SH-SY5Y (cell line): ENCODE measurements at regions not wholly inside any gene's neighbourhood (a gene's known extent, or its start where the extent isn't known, plus 50 kb on each side); places are given as distances from the start of the nearest gene placed in this dataset.

Source experiments
- GATA2 ChIP-seq: IDR thresholded peaks from 2 replicates; pipeline ENCODE4 v1.6.1; 2011; ENCODE audit warnings: mild to moderate bottlenecking, low read depth, low read length
- GATA3 ChIP-seq: IDR thresholded peaks from 2 replicates; pipeline ENCODE4 v1.6.1; 2011; ENCODE audit warnings: low read depth, mild to moderate bottlenecking, low read length, moderate library complexity

- no peak for TF ChIP-seq GATA3
- TF ChIP-seq GATA2, result no peak
Measured at GRCh38 chr10:55214608-55215007, 413.6 kb upstream of the PCDH15 start.

GRCh38 chr10:55212051-55212450 lies 411.0 kb upstream of the PCDH15 start:
- TF ChIP-seq GATA3 (no peak), GATA2 (no peak)

DNA sequence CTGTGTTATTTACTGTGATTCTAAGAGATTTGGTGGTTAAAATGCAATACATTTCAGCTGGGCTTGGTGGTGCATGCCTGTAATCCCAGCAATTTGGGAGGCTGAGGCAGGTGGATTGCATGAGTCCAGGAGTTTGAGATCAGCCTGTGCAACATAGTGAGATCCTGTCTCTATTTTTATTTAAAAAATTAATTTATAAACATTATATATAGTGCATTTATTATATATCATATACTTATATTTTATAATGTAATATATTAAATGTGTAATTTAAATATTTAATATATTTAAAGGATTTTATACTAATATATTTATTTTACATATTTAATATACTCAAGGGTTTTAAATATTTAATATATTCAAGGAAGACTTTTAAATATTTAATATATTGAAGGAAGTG lies 402.8 kb upstream of the PCDH15 start:
- no peak for TF ChIP-seq GATA2
- TF ChIP-seq GATA3, result no peak

GRCh38 chr10:55203319-55203718 lies 402.3 kb upstream of the PCDH15 start:
- TF ChIP-seq GATA2 (no peak), GATA3 (no peak)

DNA sequence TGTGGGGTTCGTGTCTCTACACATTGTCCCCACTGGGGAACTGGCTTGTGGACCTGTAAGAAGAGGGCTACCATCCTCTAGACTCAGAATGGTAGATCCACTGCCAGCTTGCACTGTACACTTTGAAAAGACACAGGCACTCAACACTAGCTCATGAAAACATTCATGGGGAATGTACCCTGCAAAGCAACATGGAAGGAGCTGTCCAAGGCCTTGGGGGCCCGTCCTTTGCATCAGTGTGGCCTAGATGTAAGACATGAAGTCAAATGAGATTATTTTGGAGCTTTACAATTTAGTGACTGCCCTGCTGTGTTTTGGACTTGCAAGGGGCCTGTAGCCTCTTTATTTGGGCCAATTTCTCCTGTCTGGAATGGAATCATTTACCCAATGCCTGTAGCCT lies 399.0 kb upstream of the PCDH15 start:
- TF ChIP-seq GATA2 (no peak), GATA3 (no peak)

DNA sequence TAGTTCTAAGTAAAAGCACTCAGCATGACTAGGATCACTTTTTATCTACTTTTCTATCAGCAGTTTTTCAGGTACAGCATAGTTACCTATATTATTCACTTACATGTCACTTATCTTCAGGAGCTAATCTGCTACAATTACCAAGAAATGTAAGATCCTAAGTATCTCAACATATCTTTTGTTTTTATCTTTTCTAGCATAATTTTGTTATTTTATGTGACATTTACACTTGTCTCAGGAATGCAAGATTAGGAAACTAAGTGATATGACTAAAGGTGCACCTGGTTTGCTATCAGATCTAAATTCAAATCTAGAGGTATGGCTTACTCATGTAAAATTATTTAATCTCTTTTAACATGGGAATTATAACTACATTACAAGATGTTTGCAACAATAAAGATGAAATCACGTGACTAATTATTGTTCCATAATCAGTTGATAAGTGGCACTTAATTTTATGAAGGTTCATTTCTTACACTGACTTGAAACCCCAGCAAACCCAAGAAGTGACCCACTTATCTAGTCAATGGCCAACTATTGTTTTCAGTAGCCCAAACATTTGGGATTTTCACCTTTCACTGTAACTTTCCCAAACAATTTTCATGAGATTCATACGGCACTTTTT lies 390.3 kb upstream of the PCDH15 start:
- TF ChIP-seq GATA2 (no peak), GATA3 (no peak)

GRCh38 chr10:55183993-55184392 lies 383.0 kb upstream of the PCDH15 start:
- TF ChIP-seq GATA2 (no peak), GATA3 (no peak)

- TF ChIP-seq GATA2 (no peak), GATA3 (no peak)
Measured at GRCh38 chr10:55180357-55180756, 379.3 kb upstream of the PCDH15 start.

- TF ChIP-seq GATA3 (no peak), GATA2 (no peak)
Measured at GRCh38 chr10:55174419-55174818, 373.4 kb upstream of the PCDH15 start.

DNA sequence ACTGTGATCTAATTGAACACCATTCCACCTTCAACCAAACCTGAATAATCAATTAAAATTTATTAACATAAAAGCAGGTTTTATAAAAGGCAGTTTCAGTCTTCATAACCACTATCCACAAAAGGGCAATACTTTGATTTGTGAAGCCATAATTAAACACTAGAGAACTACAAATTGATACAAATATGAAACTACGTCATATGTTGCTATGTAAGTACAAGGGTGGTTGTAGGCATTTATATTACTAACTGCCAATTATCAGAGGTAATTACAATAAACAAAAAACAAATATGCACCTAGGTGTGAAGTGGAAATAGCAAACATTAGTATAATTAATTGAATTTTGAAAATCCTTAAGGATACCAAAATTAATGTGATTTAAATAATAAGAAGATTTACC lies 368.5 kb upstream of the PCDH15 start:
- no peak for TF ChIP-seq GATA2

DNA sequence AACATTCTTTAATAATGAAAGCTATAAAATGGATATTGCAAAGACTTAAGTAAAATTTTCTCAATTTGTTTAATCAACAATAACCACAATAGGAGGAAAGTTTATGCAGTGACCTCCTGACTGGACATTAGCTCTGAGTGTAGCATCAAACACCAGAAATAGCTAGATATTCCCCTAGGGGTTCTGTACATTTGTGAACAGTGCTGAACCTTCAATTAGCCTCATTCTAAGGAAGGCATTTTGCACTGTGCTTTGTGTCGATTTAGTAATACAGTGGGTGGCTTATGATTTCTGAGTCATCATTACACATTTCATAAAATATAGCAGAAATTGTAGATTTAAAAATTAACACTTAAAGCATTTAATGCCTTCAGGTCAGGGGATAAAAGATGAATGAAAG lies 367.3 kb upstream of the PCDH15 start:
- TF ChIP-seq GATA2, result no peak
- TF ChIP-seq GATA3, result no peak

DNA sequence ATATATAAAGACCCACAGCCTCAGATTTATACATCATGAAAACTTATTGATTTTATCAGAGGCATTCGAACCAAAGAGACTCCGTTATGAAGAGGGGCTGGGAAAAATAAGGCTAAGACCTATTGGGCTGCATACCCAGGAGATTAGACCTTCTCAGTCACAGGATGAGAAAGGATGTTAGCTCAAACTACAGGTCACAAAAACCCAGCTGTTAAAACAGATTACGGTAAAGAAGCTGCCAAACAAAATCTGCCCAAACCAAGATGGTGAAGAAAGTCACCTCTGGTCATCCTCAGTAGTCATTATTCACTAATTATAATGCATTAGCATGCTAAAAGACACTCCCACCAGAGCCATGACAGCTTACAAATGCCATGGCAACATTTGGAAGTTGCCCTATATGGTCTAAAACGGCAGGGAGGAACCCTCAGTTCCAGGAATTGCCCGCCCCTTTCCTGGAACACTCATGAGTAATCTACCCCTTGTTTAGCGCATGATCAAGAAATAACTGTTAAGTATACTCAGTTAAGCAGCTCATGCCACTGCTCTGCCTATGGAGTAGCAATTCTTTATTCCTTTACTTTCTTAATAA lies 362.5 kb upstream of the PCDH15 start:
- no peak for TF ChIP-seq GATA2
- TF ChIP-seq GATA3, result no peak

- TF ChIP-seq GATA2 (no peak), GATA3 (no peak)
Measured at GRCh38 chr10:55160655-55161283, 359.7 kb upstream of the PCDH15 start.

GRCh38 chr10:55158633-55159032 lies 357.6 kb upstream of the PCDH15 start:
- TF ChIP-seq GATA2, result no peak
- TF ChIP-seq GATA3, result no peak

GRCh38 chr10:55146032-55146431 lies 345.0 kb upstream of the PCDH15 start:
- TF ChIP-seq GATA3 (no peak), GATA2 (no peak)
